Heart left ventricle (tissue), 13 donors: ENCODE measurements at regions not wholly inside any gene's neighbourhood (a gene's known extent, or its start where the extent isn't known, plus 50 kb on each side); places are given as distances from the start of the nearest gene placed in this dataset.

ENCODE experiments used
- POLR2A ChIP-seq, 2 donors: fragments of 450-650 bp; IDR thresholded peaks; one replicate each; pipeline ENCODE4 v1.6.1; 2017; ENCODE audit warnings: antibody characterized with exemption in 2 of 2, mild to moderate bottlenecking in 2 of 2, moderate library complexity in 2 of 2
- TF ChIP-seq, protein P1 (sequence below), 12 donors: fragments of 200-600 bp; sonication (generic) in 4 of 12; IDR thresholded peaks; one replicate each; pipeline versions ENCODE4 v1.5.0 to v1.8.0; 2018 to 2022; ENCODE audit warnings: antibody characterized with exemption in 12 of 12, mild to moderate bottlenecking in 5 of 12
- donor health status: ischemic (EF 13 %, LVEDD 7.1; RV severe dilation, severe dysfunction).
- donor health status: DM: no; HTN: yes; CAD: no.
- donor health status: DM: no; HTN: no; CAD: no.
- donor health status: ischemic (EF 25% LVEDD 6.9; RV normal size, moderate dysfunction).
- donor health status: ischemic (EF 25% LVEDD 5.7; RV mildly dilated, moderate dysfunction).
- donor health status: ischemic (EF 35%, LVEDD 5.7; RV mildly dilated, moderate dysfunction).
- donor health status: nonischemic (EF 11% LVEDD 7.7; RV severe dilation, severe dysfunction).
- donor health status: DM: yes; HTN: yes; CAD: no.
- donor health status: PGD.
- donor health status: ischemic (EF 29% LVEDD 5.4; RV normal size, mild dysfunction).
- donor health status: nonischemic (EF 23%, LVEDD 6.1; RV moderate dilation, normal function).

DNA sequence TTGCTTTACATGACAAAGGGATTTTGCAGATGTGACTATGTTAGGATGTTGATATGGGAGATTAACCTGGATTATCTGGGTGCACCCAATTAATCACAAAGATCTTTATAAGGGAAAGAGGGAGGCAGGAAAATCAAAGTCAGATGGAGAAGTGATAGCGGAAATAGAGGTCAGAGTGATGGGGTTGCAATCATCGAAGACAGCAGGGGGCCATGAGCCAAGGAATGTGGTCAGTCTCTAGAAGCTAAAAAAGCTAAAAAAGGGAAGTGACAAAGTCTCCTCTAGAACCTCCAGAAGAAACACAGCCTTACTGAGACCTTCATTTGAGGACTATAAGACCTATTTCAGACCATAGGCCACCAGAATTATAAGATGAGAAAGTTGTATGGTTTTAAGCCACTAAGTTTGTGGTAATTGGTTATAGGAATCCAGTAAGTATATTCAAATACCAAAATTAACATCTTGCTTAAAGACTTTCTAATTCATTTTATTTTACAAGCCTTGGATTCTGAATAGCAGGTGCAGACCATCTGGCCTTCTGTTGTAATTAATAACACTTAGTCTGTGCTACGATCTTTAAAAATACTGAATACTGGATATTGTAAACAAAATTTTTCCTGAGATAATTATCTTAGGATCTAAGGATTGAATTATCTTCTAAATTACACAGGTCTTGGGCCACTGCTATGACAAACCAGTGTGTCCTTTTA lies 493.4 kb upstream of the PCDH20 start:
- TF ChIP-seq, protein P1, sequence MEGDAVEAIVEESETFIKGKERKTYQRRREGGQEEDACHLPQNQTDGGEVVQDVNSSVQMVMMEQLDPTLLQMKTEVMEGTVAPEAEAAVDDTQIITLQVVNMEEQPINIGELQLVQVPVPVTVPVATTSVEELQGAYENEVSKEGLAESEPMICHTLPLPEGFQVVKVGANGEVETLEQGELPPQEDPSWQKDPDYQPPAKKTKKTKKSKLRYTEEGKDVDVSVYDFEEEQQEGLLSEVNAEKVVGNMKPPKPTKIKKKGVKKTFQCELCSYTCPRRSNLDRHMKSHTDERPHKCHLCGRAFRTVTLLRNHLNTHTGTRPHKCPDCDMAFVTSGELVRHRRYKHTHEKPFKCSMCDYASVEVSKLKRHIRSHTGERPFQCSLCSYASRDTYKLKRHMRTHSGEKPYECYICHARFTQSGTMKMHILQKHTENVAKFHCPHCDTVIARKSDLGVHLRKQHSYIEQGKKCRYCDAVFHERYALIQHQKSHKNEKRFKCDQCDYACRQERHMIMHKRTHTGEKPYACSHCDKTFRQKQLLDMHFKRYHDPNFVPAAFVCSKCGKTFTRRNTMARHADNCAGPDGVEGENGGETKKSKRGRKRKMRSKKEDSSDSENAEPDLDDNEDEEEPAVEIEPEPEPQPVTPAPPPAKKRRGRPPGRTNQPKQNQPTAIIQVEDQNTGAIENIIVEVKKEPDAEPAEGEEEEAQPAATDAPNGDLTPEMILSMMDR (IDR thresholded peaks at IDR 0.05): no peak
- TF ChIP-seq POLR2A (IDR thresholded peaks at IDR 0.05): no peak
